ENCODE measurements at regions not wholly inside any gene's neighbourhood (a gene's known extent, or its start where the extent isn't known, plus 50 kb on each side); places are given as distances from the start of the nearest gene placed in this dataset.

GRCh38 chr12:91681751-91682150 lies 463.9 kb downstream of the BTG1 start:
- TF ChIP-seq SUZ12 (IDR thresholded peaks at IDR 0.05; ENCODE audit: extremely low read depth, insufficient read depth, insufficient read length) = no peak
- no peak for TF ChIP-seq ZNF274 (IDR thresholded peaks at IDR 0.05; ENCODE audit: low read depth, low read length)
- no peak for TF ChIP-seq YY1 (IDR thresholded peaks at IDR 0.05; ENCODE audit: insufficient read depth, insufficient read length)
